Right ventricle myocardium inferior (tissue), 1 donor: ENCODE measurements at regions not wholly inside any gene's neighbourhood (a gene's known extent, or its start where the extent isn't known, plus 50 kb on each side); places are given as distances from the start of the nearest gene placed in this dataset.
"Not testable (repeated sequence)": the region's sequence is repeated elsewhere in the genome, so short reads cannot be mapped to it uniquely, and the experiment has no call there.

Experiments used
- ATAC-seq: fragments of 200-7000 bp; cut with Tn5 transposase; one replicate; pipeline ENCODE4 v1.9.1; 2020; ENCODE audit warnings: mild to moderate bottlenecking, moderate library complexity
- DNase-seq: peaks from one replicate; pipeline ENCODE4 v3.0.0; 2021; ENCODE audit errors: missing footprints
- intact Hi-C: fragments of 100-400 bp; cut with DNase I; formaldehyde crosslinking; loops from one replicate; pipeline ENCODE4 v1.11.0; 2022
- donor health status: DM: no; HTN: yes; CAD: no; lungs with severe emphysema.

DNA sequence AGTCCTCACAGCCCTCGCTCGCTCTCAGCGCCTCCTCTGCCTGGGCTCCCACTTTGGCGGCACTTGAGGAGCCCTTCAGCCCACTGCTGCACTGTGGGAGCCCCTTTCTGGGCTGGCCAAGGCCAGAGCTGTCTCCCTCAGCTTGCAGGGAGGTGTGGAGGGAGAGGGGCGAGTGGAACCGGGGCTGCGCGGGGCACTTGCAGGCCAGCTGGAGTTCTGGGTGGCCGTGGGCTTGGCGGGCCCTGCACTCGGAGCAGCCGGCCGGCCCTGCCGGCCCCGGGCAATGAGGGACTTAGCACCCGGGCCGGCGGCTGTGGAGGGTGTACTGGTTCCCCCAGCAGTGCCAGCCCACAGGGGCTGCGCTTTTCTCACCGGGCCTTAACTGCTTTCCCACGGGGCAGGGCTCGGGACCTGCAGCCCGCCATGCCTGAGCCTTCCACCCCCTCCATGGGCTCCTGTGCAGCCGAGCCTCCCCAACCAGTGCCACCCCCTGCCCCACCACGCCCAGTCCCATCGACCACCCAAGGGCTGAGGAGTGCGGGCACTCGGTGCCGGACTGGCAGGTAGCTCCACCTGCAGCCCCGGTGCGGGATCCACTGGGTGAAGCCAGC is 584.1 kb upstream of the KLF12 start:
- ATAC-seq, DNase-seq, intact Hi-C loops: not testable (repeated sequence)

GRCh38 chr13:74715718-74716117 is 581.5 kb upstream of the KLF12 start:
- no peak for ATAC-seq
- no peak for DNase-seq
- intact Hi-C loops: no loop called here

- intact Hi-C loops: no loop called here
Measured at GRCh38 chr13:74710006-74710405, 575.8 kb upstream of the KLF12 start.

DNA sequence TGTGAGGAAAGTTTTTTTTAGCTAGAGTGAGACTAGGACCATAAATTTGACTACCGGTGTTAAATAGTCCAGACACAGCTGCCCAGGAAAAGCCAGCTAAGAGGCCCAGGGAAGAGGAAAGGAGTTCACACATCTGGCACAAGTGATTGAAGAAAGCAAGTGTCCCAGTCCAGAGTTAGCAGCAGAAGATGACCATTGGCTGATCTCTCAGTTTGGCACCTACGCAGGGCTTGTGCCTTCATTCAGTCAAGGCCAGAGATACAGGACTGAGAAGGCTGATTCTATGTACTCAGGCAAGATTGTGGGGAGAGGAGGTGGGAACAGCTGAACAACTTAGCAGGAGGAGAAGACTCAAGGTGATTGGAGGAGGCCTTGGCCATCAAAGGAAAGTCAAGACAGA is 575.0 kb upstream of the KLF12 start:
- intact Hi-C loops: no loop called here
- DNase-seq (no peak), ATAC-seq (no peak)

More at GRCh38 chr13:74710006-74710405, 575.8 kb upstream of the KLF12 start:
- DNase-seq (no peak), ATAC-seq (no peak)

- ATAC-seq (no peak), DNase-seq (no peak)
- intact Hi-C loops: no loop called here
Measured at GRCh38 chr13:74708629-74709028, 574.4 kb upstream of the KLF12 start.

DNA sequence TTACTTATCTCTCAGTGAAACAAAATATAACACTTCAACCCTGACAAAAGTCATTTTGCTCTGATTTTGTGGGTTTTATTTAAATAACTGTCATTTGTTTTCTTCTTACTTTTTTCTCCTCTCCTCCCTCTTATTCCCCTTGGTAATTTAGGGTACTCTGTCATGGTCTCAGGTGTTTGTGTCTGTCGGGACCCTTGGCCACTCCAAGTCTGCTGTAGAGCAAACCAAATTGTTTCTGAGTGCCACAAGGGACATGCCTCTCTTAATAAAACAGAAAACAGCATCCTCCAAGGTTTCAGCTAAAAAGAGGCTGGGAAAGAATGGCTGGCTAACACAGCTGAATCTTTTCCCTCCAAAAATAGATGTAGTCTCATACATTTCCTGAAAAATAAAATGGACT is 573.1 kb upstream of the KLF12 start:
- no peak for ATAC-seq

GRCh38 chr13:74706801-74707200 is 572.6 kb upstream of the KLF12 start:
- intact Hi-C loops: no loop called here
- no peak for ATAC-seq
- no peak for DNase-seq

More for the DNA sequence above, 573.1 kb upstream of the KLF12 start:
- DNase-seq: no peak
- intact Hi-C loops: no loop called here

DNA sequence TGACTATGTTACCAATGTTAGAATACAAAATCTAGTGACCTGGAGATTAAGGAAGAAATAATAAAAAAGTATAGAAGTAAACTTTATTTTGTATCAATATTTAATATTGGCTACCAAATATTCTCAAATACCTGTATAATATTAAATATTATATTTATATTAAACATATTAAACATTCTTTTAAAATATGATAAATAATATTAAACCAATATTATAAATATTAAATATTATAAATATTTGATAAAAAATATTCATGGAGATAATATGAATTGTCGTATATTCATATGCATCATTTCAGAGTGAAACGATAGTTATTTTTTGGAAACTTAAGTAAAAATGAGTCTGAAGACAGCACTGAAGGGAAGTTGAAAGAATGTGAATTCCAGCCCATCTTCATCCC is 571.2 kb upstream of the KLF12 start:
- ATAC-seq (no peak), DNase-seq (no peak)
- intact Hi-C loops: no loop called here

DNA sequence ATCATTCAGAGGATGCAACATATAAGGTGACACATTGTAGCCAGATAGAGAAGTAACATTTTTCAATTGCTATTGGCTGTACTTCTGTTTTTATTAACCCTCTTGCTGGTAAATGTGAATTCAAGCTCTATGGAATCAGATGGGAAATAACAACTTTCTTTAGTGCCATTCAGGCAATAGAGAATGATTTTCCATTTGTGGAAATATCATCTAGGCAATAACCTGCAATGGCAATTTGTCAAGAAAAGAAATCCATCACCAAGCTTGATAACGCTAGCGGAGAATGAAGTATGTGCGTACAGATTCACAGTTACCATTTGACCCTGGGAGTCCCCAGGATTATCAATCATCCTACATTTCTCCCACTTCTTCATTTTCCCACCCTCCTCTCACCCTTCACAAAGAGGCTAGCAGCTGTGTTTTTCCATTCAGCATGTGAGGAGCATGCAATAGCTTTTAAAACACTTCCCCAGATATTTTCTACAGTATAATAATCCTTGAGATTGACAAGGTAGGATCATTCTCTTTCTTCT is 569.7 kb upstream of the KLF12 start:
- intact Hi-C loops: no loop called here
- no peak for ATAC-seq

DNA sequence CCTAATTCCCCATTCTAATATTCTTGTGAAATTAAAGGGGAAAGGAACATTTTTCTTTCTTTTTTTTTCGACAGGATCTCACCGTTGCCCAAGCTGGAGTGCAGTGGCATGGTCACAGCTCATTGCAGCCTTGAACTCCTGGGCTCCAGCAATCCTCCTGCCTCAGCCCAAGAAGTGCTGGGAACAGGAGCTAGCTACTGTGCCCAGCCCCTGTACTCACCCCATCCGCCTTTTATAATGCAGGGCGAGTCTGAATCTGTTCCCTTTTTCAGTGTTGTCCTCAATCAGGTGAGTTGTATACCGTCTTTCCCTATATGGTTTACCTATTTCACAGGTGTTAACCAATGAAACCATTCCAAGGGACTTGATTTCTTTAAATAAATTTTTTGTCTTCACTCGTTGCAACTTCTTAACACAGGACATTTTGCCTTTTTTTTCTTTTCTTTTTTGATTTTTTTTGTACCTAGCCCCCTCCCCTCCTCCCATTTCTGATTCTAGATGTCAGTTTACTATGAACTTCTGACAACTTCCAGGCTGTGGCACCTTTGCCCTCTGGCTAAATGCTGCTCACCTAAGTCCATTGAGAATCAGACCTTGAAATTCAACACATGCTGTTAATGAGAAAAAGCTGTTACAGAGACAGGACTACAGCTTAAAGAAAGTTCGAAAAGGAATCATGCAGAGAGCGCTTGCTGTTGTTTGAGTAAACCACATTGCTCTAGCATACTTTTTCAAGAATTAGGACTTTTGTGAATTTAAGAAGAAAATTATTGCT is 562.1 kb upstream of the KLF12 start:
- intact Hi-C loops: no loop called here
- ATAC-seq: no peak

More for the DNA sequence above, 569.7 kb upstream of the KLF12 start:
- DNase-seq: no peak

GRCh38 chr13:74695021-74695800 is 561.0 kb upstream of the KLF12 start:
- DNase-seq (no peak), ATAC-seq (no peak)
- intact Hi-C loops: no loop called here

More for the DNA sequence above, 562.1 kb upstream of the KLF12 start:
- DNase-seq: no peak

DNA sequence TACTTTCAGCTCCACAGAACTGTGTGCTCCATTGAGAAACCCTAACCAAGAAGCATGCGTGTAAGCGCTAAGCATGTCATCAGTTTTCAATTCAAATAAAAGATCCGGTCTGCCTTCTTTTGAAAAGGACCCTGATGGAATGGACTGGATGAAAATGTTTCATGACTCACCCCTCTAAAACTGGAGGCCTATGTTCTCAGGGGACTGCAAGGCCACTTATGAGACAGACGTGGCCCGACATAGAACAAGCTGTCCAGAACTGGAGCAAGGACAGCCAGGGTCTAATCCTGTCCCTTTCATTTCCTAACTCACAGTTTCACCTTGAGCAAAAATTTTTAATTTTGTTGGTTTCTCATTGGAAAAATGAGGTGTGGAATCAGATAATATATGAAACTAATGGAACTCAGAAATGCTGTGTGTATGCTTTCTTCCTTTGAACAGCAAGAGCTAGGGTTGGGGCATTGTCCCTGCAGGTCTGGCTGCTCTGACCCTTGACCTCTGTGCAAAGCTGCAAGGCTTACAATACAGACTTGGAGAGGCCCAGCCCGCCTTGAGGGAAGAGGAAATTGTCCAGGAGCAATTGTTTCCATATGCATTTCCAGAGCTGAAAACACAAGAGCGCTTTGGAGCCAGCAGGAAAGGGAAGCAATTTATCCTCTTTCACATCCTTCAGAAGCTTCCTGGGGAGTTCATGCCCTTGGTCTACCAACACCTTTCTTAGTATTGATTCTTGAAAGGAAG is 553.4 kb upstream of the KLF12 start:
- no peak for ATAC-seq
- no peak for DNase-seq
- intact Hi-C loops: no loop called here

DNA sequence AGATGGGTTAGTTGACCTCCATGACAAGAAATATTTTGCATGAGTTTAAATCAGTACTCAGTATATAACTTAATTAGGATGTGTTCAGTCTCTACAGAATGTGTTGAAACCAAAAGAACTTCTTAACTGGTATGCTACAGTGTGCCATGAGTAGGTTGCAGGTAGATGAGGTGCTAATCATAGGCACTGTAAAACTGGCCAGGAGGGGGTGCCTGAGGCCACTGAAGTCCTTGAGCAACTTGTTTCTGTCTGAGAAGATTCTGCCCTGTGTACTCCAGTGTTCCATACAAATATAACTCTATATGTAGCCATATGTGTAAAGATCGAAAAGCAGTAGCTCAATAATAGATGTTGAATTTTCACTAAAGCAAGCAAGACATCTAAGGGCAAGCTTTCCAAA is 549.2 kb upstream of the KLF12 start:
- intact Hi-C loops: no loop called here
- DNase-seq (no peak), ATAC-seq (no peak)

GRCh38 chr13:74682746-74683145 is 548.5 kb upstream of the KLF12 start:
- no peak for DNase-seq
- ATAC-seq: no peak
- intact Hi-C loops: no loop called here

DNA sequence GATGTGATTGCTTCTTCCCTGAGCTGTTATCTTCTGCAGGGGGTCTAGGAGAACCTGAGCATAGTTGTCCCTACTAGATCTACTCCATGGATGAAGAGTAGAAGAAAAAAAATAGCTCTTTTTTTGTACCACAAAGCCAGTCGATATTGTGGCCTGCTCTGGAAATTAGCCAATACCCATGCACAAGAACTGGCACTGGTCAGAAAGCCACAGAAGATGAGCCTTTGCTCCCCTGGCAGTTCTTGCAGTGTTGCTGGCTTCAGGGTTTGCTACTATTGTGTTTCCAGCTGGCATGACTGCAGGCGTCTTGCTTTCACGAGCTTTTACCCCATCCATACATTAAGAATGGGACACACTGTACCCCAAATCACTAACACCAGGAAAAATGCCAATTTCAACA is 547.7 kb upstream of the KLF12 start:
- ATAC-seq (no peak), DNase-seq (no peak)
- intact Hi-C loops: no loop called here

- DNase-seq: no peak
- ATAC-seq: no peak
- intact Hi-C loops: no loop called here
Measured at GRCh38 chr13:74678308-74678965, 544.2 kb upstream of the KLF12 start.

DNA sequence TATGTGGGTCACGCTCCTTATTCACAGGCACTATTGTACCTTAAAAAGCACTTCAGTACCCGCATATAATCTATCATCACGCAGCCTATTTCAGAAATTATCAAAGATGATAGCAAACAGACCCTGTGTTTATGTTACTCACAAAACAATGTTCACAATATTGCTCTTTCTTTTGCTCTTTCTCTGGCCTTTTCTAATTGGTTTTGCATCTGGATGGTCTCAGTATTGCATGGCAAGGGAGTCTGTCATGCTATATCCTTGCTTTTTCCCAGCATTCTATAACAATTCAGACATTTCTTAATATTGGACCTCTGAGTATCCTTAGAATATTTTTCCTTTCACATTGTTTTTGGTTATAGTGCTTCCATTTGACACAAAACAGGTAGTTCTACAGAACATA is 541.8 kb upstream of the KLF12 start:
- intact Hi-C loops: no loop called here
- DNase-seq: no peak
- no peak for ATAC-seq

DNA sequence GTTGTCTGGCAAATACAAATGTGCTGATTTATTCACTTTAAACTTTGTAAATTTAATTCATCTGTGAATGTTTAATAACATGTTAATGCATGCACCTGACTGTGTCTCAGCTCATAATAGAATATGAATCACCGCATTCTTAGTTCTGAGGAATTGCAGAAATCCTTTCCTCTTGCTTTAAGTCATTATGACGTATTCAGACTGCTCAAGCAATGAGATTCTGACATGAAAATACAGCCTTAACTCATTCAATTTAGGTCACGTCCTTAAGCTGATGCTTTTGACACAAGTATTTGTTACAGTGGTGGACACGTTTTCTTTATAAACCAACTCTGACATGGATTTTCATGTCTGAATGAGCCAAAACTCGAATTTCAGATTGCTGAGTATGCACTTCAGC is 541.0 kb upstream of the KLF12 start:
- ATAC-seq (no peak), DNase-seq (no peak)
- intact Hi-C loops: no loop called here
